ENCODE measurements at regions not wholly inside any gene's neighbourhood (a gene's known extent, or its start where the extent isn't known, plus 50 kb on each side); places are given as distances from the start of the nearest gene placed in this dataset.

DNA sequence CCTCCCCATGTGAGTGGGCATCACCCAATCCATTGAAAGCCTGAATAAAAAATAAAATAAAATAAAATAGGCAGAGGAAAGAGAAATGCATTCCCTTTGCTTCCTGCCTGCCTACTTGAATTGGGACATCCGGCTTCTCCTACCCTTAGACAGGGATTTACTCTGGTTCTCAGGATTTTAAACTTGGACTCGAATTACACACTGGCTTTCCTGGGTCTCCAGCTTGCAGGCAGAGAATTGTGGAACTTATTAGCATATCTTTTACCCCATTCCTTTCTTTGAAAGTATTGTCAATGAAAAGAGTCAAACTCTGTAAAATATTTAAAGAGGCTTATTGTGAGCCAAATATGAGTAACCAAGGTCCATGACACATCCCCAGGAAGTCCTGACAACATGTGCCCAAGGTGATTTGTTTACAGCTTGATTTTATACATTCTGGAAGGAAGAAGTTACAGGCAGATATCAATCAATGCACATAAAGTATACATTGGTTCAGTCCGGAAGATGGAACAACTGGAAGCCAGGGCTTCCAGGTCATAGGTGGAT lies 78.4 kb upstream of the CCDC90B start:
- DNase-seq (ENCODE audit: low read depth in 1 of 2, low spot score in 2 of 2): peak in 1 of 2 experiments; percentile 1
- Histone ChIP-seq H3K9me3 (ENCODE audit: insufficient read depth in 2 of 2, low read depth in 1 of 2, low read length in 1 of 2) (no peaks in the 10 kb centered on the region), H2BK20ac (ENCODE audit: low read length) (no peak overlapping the region), H3K4me3 (ENCODE audit: extremely low read depth in 1 of 4, insufficient read depth in 2 of 4, low read depth in 3 of 4, low read length in 4 of 4) (0 out of 8 replicates have a peak overlapping the region, but pooled peaks of 1 of the 4 experiments have one; percentile 5), H3K27me3 (replicated peaks in 1 of 4; ENCODE audit: control insufficient read depth in 3 of 4, extremely low read depth in 1 of 4, insufficient read depth in 3 of 4, low read length in 3 of 4) (no peaks in the 10 kb centered on the region), H2BK5ac (ENCODE audit: low read depth, low read length) (peak overlapping the region; percentile 67; the same call in 1 of the 2 replicates), H3K56ac (replicated peaks; ENCODE audit: insufficient read length, low read depth, low read length) (no peak overlapping the region), H3K36me3 (ENCODE audit: control insufficient read depth in 2 of 4, insufficient read depth in 4 of 4, low read length in 3 of 4) (no peaks in the 10 kb centered on the region), H3K23ac (ENCODE audit: insufficient read length) (no peak overlapping the region), H3K9ac (replicated peaks in 1 of 4; ENCODE audit: extremely low read depth in 1 of 4, low read depth in 3 of 4, low read length in 3 of 4) (no peak overlapping the region), H3K4ac (replicated peaks; ENCODE audit: insufficient read length, low read depth, low read length) (no peak overlapping the region), H2BK12ac (ENCODE audit: low read depth, low read length) (no peak overlapping the region), H2AFZ (ENCODE audit: low read length) (0 out of 2 replicates have a peak overlapping the region, but pooled peaks have one; percentile 13), H3K27ac (ENCODE audit: low read depth, low read length) (peak overlapping the region; percentile 35; the same call in 1 of the 2 replicates), H4K20me1 (replicated peaks in 1 of 2; ENCODE audit: control insufficient read depth in 1 of 2, insufficient read depth in 2 of 2, low read length in 2 of 2) (no peaks in the 10 kb centered on the region), H2AK5ac (ENCODE audit: low read depth, low read length) (no peak overlapping the region), H3K4me1 (replicated peaks in 1 of 4; ENCODE audit: control insufficient read depth in 3 of 4, insufficient read depth in 4 of 4, low read length in 3 of 4) (peaks cover 2 to 12% (median 6%) of the 10 kb centered on the region in 4 experiments; a peak in 4 of 7 replicates), H4K5ac (ENCODE audit: insufficient read length, low read depth, low read length) (no peak overlapping the region), H3K23me2 (ENCODE audit: low read depth, low read length) (no peaks in the 10 kb centered on the region), H3K14ac (ENCODE audit: insufficient read length) (no peak overlapping the region), H4K8ac (ENCODE audit: extremely low read depth, insufficient read depth, low read length) (no peak overlapping the region), H3K79me2 (ENCODE audit: control insufficient read depth in 1 of 2, insufficient read depth in 2 of 2, low read length in 2 of 2) (no peaks in the 10 kb centered on the region), H3K79me1 (ENCODE audit: low read depth, low read length) (no peaks in the 10 kb centered on the region), H3K4me2 (ENCODE audit: insufficient read depth in 1 of 2, low read depth in 2 of 2, low read length in 2 of 2) (peak overlapping the region; percentile 30 to 45; a peak in 3 of 4 replicates), H2BK120ac (replicated peaks; ENCODE audit: low read depth, low read length) (no peak overlapping the region), H4K91ac (replicated peaks; ENCODE audit: insufficient read length, low read length) (no peak overlapping the region), H2BK15ac (ENCODE audit: low read length) (no peak overlapping the region), H3K18ac (ENCODE audit: extremely low read depth, low read length) (no peak overlapping the region)
- WGBS, 2 experiments (ENCODE audit: extremely low coverage in 1 of 2, insufficient coverage in 1 of 2, insufficient read length in 1 of 2, insufficient replicate concordance in 2 of 2, low coverage in 1 of 2, low lambda C conversion rate in 2 of 2, missing lambda C conversion rate in 1 of 2): 54% methylated on average over 3 of the region's 3 CpGs; no CpG with 5 or more reads in 1 of the 2 experiments
- FAIRE-seq: peak; percentile 48
- ChIA-PET POLR2A (ENCODE audit: partially characterized antibody) (no interaction called here), CTCF (ENCODE audit: partially characterized antibody) (interaction anchor here (1.7 kb wide), 1 partner anchor 71 kb away, joined by 5 read pairs; no protein-coding TSS in a partner anchor)
- TF ChIP-seq SIN3A (conservative IDR thresholded peaks at IDR 0.05 in 1 of 2, IDR thresholded peaks at IDR 0.05 in 1 of 2; ENCODE audit: low read depth in 1 of 2, low read length in 2 of 2): no peak
- TF ChIP-seq FOSL1 (IDR thresholded peaks at IDR 0.05; ENCODE audit: insufficient read depth, low read depth, low read length): no peak
- no peak for TF ChIP-seq EZH2 (IDR thresholded peaks at IDR 0.05; ENCODE audit: low read depth, low read length, severe bottlenecking)
- no peak for TF ChIP-seq ASH2L (IDR thresholded peaks at IDR 0.05; ENCODE audit: low read length)
- no peak for TF ChIP-seq EGR1 (IDR thresholded peaks at IDR 0.05; ENCODE audit: borderline replicate concordance, low read depth, low read length)
- no peak for TF ChIP-seq TAF1 (IDR thresholded peaks at IDR 0.05; ENCODE audit: low read depth, low read length)
- TF ChIP-seq NANOG (IDR thresholded peaks at IDR 0.05; ENCODE audit: insufficient read depth, low read depth, low read length, poor library complexity, severe bottlenecking): no peak
- TF ChIP-seq JUND (IDR thresholded peaks at IDR 0.05; ENCODE audit: low read length): no peak
- no peak for TF ChIP-seq KDM5A (IDR thresholded peaks at IDR 0.05; ENCODE audit: low read length)
- no peak for TF ChIP-seq KDM4A (IDR thresholded peaks at IDR 0.05; ENCODE audit: low read depth, low read length, severe bottlenecking)
- TF ChIP-seq GTF2F1 (IDR thresholded peaks at IDR 0.05; ENCODE audit: borderline replicate concordance, low read depth, low read length): no peak
- TF ChIP-seq POLR2AphosphoS5 (IDR thresholded peaks at IDR 0.05; ENCODE audit: low read depth, low read length): no peak
- TF ChIP-seq TCF12 (IDR thresholded peaks at IDR 0.05; ENCODE audit: low read depth, low read length): no peak
- no peak for TF ChIP-seq TBP (IDR thresholded peaks at IDR 0.05; ENCODE audit: low read depth, low read length)

Measured in H1 (cell line).